ENCODE measurements at regions not wholly inside any gene's neighbourhood (a gene's known extent, or its start where the extent isn't known, plus 50 kb on each side); places are given as distances from the start of the nearest gene placed in this dataset.

GRCh38 chr16:64773638-64774037 is 348.2 kb downstream of the CDH11 start:
- TF ChIP-seq CTCF (IDR thresholded peaks at IDR 0.05), result no peak
- no peak for TF ChIP-seq POLR2A (IDR thresholded peaks at IDR 0.05)

All from prostate gland (tissue), 2 donors.